ENCODE measurements at regions not wholly inside any gene's neighbourhood (a gene's known extent, or its start where the extent isn't known, plus 50 kb on each side); places are given as distances from the start of the nearest gene placed in this dataset.

DNA sequence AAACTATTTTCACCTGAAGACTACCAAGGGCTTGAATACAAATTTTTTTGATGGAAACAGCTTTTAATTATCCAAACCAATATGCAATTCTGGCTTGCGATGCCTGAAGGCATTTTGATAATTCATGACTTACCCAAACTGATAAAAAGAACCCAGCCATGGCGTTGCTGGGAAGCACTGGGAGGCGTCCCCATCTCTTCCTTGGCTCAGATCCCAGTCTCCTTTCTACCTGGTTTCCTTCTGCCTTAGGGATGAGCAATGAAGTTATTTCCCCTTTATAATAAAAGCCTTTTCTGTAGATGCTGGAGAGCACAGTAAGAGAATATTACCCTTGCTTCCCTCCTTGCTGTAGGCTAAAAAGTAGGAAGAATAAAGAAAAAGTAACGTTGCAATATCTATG, 129.1 kb upstream of the ANK3 start:
- no peak for DNase-seq (ENCODE audit: low read depth)

DNA sequence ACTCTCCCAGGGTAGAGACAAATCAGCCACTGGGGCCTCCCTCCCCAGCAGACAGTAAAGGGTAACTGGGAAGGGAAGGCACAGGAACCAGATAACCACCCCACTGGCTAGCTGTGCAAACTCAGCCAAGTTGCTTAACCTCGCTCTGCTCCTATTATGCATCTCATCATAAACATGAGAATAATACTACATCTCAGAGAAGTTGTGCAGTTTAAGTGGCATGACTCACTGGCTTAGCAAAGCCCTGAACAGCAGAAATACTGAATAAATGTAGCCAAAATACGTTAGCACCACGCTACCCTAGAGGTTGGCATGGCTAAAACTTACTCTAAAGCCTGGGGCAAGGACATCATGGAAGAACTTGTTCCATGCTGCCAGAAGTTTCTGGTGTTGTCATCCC, 128.1 kb upstream of the ANK3 start:
- no peak for DNase-seq (ENCODE audit: low read depth)

DNA sequence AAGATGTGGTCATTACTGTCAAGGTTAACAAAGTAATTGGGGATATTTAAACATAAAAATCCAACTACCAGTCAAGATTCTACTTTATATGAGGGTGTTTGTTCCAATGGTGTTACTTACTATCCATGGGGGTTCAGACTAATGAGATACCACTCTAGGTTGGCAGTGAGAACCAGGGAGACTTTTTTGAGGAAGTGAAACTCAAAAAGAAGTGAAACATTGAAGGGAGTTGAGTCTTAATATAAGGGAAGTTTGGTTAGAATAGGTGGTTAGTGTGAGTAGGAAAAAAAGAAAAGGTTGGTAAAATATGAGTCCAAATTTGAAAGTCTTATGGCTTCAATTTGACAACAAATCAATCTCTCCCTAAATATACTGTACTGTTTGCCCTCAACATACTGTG, 123.6 kb upstream of the ANK3 start:
- DNase-seq (ENCODE audit: low read depth) = no peak

GRCh38 chr10:60511477-60512229, 122.0 kb upstream of the ANK3 start:
- DNase-seq (ENCODE audit: low read depth) = no peak

GRCh38 chr10:60508831-60509230, 119.2 kb upstream of the ANK3 start:
- DNase-seq (ENCODE audit: low read depth) = no peak

- DNase-seq (ENCODE audit: low read depth) = no peak
These were observed 118.4 kb upstream of the ANK3 start for GRCh38 chr10:60508037-60508436.

- no peak for DNase-seq (ENCODE audit: low read depth)
These were observed 112.9 kb upstream of the ANK3 start for GRCh38 chr10:60502621-60503020.

GRCh38 chr10:60498985-60499384, 109.3 kb upstream of the ANK3 start:
- DNase-seq (ENCODE audit: low read depth) = no peak

DNA sequence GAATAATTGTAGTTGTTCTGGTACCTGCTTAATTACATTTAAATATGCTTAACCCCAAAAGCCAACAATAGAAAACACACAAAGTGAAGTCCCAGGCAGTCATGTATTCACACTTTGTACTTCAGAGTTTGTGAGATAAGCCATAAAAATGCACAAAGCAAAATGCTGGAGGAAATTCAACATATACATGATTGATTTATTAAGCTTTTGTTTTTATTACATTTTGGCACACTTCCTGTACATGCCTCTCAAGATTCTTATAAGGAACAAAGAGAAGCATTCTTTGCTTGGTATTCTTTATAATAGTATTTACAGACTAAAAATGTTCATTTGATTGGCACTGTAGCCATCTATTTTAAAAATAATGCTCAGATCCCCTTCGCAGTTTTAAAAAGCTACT, 107.7 kb upstream of the ANK3 start:
- DNase-seq (ENCODE audit: low read depth) = no peak

DNA sequence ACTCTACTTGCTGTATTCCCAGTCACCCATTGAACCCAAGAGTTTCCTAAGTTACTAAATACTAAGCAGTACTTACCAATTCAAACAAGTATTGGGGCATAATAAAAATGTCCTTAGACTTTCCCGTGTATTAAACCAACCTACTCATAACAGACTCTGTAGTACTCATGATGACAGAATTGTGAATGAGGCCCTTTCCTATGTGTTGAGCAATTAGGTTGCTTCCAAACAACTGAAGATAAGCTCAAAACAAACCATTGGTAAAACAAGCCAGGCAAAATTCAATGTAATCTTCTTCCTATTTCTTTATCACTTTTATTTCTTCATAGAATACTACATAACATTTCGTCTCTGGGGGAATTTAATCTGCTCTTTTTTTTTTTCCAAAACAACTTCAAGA, 106.5 kb upstream of the ANK3 start:
- no peak for DNase-seq (ENCODE audit: low read depth)

DNA sequence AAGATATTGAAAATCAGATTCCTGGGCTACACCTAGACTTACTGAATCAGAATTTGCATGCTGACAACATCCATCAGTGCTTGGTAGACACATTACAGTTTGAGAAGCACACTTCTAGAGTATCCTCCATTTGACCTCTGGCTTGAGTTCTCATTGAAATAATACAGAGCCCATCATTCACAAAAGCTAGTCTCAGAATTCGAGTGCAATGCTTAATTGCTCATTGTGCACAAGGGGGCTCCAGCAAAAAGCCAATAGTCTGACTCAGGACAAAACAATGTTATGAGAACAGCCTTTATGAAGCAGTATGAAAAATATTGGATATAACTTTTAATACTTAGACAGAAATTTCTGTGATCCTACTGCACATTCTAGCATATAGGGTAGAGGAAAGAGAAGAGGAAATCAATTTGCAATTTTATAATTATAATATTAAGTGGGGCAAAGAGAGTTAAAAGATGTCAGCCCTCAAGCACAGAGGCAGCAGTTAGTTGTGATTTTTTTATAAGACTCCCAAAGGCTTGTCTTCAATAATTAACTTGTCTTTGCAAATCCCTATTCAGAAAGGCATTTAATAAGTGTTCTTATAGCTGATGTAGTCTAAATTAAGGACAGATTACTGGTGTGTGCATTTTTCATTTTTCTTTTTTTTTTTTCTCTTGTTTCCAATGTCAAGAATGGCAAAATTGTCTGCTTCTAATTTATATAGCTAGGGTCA, 105.8 kb upstream of the ANK3 start:
- no peak for DNase-seq (ENCODE audit: low read depth)

GRCh38 chr10:60494774-60495173, 105.1 kb upstream of the ANK3 start:
- no peak for DNase-seq (ENCODE audit: low read depth)

DNA sequence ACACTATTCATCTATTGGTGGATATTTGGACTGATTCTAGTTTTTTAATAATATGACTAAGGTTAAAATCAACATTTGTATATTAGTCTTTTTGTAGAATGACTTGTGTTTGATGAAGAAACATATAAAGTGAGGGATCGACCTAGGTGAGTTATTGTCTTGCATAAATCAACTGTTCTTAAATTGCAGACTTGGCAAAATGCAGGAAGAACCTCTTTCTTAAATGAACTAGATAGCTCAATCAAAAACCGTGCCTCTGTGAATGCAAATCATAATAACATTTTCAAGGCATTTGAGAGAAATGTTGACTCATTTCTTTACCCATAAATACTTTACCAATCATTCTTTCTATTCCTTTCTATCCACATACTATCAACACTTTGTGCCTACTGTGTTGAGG, 101.5 kb upstream of the ANK3 start:
- DNase-seq (ENCODE audit: low read depth) = no peak

- DNase-seq (ENCODE audit: low read depth) = peak; percentile 35
These were observed 100.3 kb upstream of the ANK3 start for GRCh38 chr10:60490013-60490412.

DNA sequence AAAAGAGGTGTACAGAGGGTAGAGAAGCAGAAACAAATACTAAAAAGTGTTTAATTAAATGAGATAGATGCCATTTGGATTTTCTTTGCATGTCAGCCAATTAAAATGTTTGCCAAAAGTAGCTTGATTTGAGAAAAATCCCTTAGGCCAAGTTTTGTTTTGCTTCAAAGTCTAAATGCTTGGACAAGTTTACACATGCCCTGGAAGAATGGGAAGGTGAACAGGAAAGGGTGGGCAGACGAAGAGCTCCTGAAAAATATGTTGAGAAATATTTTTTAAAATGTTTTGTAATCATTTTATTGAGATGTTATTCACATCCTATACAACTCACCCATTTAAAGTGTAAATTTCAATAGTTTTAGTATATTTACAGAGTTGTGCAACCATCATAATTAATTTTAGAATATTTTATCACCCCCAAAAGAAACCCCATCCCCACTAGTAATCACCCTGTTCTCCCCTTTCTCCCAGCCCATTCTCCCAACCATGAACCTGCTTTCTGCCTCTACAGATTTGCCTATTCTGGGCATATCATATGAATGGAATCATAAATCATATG, 98.5 kb upstream of the ANK3 start:
- no peak for DNase-seq (ENCODE audit: low read depth)

DNA sequence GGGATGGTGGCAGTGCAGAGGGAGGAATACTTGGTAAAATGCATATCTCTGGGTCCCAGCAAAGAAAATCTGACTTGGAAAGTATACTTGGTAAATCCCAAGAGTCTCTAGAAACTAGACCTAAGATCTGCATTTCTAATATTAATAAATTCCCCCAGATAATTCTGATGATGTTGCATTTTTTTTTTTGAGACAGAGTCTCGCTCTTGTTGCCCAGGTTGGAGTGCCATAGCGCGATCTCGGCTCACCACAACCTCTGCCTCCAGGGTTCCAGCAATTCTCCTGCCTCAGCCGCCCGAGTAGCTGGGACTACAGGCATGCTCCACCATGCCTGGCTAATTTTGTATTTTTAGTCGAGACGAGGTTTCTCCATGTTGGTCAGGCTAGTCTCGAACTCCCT, 97.9 kb upstream of the ANK3 start:
- DNase-seq (ENCODE audit: low read depth) = no peak

GRCh38 chr10:60485025-60485424, 95.3 kb upstream of the ANK3 start:
- no peak for DNase-seq (ENCODE audit: low read depth)

- peak; percentile 83 for DNase-seq (ENCODE audit: low read depth)
These were observed 91.3 kb upstream of the ANK3 start for GRCh38 chr10:60480865-60481563.

DNA sequence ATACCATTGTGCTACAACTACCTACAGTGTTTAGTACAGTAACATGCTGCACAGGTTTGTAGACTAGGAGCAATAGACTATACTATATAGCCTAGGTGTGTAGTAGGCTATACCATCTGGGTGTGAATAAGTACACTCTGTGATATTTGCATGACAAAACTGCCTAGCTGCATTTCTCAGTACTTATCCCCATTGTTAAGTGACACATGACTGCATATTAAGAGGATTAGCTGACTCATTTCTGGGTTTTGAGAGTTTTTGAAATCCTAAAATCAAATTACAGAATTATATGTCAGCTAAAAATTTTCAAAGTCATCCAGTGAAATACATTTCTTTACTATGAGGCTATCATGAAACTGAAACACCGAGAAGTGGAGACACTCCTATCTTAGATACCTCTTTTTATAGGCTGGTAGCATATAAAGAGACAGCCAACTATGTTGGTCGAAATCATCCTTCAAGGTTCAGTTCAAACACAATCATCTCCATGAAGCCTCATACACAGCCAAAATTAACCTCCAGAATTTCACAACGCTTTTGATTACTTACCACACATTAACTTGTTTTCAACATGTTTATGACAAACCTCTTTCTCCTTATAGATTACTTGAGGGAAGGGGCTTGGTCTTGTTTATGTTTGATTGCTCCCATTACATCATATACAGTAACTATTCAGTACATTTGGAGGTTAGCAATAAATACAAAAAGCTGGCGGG, 89.8 kb upstream of the ANK3 start:
- peak; percentile 44 for DNase-seq (ENCODE audit: low read depth)

DNA sequence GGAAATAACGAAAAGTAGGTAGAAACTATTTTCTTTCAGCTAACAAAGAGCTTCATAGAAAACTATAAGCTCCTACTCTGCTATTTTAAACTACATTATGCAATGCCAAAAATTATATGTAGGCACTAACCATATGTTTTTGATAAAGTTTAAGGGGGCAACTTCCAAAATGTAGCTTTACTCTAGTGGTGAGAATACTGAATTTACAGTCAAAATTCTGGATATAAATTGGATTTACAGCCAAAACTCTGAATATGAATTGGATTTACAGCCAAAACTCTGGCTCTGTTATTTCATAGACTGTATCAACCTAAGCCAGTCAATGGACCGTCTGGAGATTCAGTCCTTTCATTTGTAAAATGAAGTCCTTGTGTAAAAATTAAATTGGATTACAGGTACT, 86.8 kb upstream of the ANK3 start:
- DNase-seq (ENCODE audit: low read depth) = no peak

- DNase-seq (ENCODE audit: low read depth) = peak; percentile 83
These were observed 83.9 kb upstream of the ANK3 start for GRCh38 chr10:60473557-60473956.

DNA sequence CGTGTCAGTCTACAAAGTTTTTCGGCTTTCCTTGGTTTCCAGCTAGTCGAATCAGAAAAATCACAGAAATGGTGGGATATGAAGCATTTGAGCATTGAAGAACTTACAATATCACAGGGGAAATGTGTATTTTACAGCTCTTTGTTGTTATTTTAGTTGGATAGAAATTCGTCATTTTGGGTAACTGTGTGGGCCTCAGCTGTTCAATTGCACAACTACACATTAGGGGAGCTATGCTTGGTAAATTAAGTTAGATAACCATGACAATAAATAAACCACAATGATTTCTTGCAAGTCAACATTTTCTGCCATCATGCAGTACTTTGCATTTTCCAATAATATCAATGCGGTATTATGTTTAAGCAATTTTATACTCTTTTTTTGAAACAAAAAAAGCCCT, 80.4 kb upstream of the ANK3 start:
- no peak for DNase-seq (ENCODE audit: low read depth)
